Suprapubic skin (tissue), 4 donors: ENCODE measurements at regions not wholly inside any gene's neighbourhood (a gene's known extent, or its start where the extent isn't known, plus 50 kb on each side); places are given as distances from the start of the nearest gene placed in this dataset.
A peak's percentile ranks its signal among the peaks of the same experiment; 100 is the strongest.

ENCODE experiments used
- DNase-seq, 2 donors: peaks; one replicate each; pipeline ENCODE4 v3.0.0-alpha.2; 2019; ENCODE audit warnings: low spot score in 2 of 2
- H3K27ac ChIP-seq: fragments of 200-600 bp; sonication (generic); one replicate; pipeline ENCODE4 v1.5.1; 2019
- H3K27me3 ChIP-seq: fragments of 200-600 bp; sonication (generic); one replicate; pipeline ENCODE4 v1.5.1; 2019
- H3K36me3 ChIP-seq: fragments of 200-600 bp; sonication (generic); one replicate; pipeline ENCODE4 v1.5.1; 2019
- H3K4me1 ChIP-seq: fragments of 200-600 bp; sonication (generic); one replicate; pipeline ENCODE4 v1.5.1; 2019
- H3K4me3 ChIP-seq: fragments of 200-600 bp; sonication (generic); one replicate; pipeline ENCODE4 v1.5.1; 2019; ENCODE audit warnings: mild to moderate bottlenecking
- H3K9me3 ChIP-seq: fragments of 200-600 bp; sonication (generic); one replicate; pipeline ENCODE4 v1.5.1; 2019
- CTCF ChIP-seq, 2 donors: fragments of 200-600 bp in 1 of 2; fragments of 450-650 bp in 1 of 2; sonication (generic) in 1 of 2; IDR thresholded peaks; one replicate each; pipeline ENCODE4 v1.5.1; 2016 to 2019; ENCODE audit warnings: antibody characterized with exemption in 2 of 2, mild to moderate bottlenecking in 1 of 2, moderate library complexity in 1 of 2
- EP300 ChIP-seq: sonication (generic); formaldehyde crosslinking; IDR thresholded peaks from one replicate; pipeline ENCODE4 v1.6.1; 2017; ENCODE audit warnings: antibody characterized with exemption
- POLR2A ChIP-seq, 2 donors: fragments of 450-650 bp; IDR thresholded peaks; one replicate each; pipeline ENCODE4 v1.6.1; 2017; ENCODE audit warnings: antibody characterized with exemption in 2 of 2, mild to moderate bottlenecking in 2 of 2, moderate library complexity in 2 of 2
- POLR2AphosphoS5 ChIP-seq, 3 donors: sonication (generic); formaldehyde crosslinking; IDR thresholded peaks; one replicate each; pipeline ENCODE4 v1.6.1; 2017; ENCODE audit warnings: antibody characterized with exemption in 3 of 3
- WGBS: methylation state at CpG from one replicate; pipeline ENCODE4 v1.1.5; 2018; 5-methylcytosine and 5-hydroxymethylcytosine counted together

GRCh38 chr13:40113643-40114304, 458.3 kb downstream of the COG6 start:
- Histone ChIP-seq H3K36me3 (no peaks in the 10 kb centered on the region), H3K27ac (peak overlapping the region; percentile 84), H3K9me3 (no peaks in the 10 kb centered on the region), H3K4me1 (peaks cover 34% of the 10 kb centered on the region), H3K4me3 (no peak overlapping the region), H3K27me3 (no peaks in the 10 kb centered on the region)
- no peak for DNase-seq
- 80% methylated on average over 8 of the region's 8 CpGs for WGBS
- peak in 1 of 3 donors; percentile 33 for TF ChIP-seq POLR2AphosphoS5 (IDR thresholded peaks at IDR 0.05)
- no peak for TF ChIP-seq CTCF (IDR thresholded peaks at IDR 0.05)

GRCh38 chr13:40114305-40114896, 458.9 kb downstream of the COG6 start:
- H3K27me3 ChIP-seq: no peaks in the 10 kb centered on the region
- TF ChIP-seq POLR2AphosphoS5 (IDR thresholded peaks at IDR 0.05) (no peak), EP300 (no peak), POLR2A (IDR thresholded peaks at IDR 0.05) (no peak), CTCF (IDR thresholded peaks at IDR 0.05) (no peak)
- H3K27ac ChIP-seq: peak overlapping the region; percentile 84
- H3K9me3 ChIP-seq: no peaks in the 10 kb centered on the region
- H3K4me1 ChIP-seq: peaks cover 34% of the 10 kb centered on the region
- no peaks in the 10 kb centered on the region for H3K36me3 ChIP-seq
- H3K4me3 ChIP-seq: no peak overlapping the region
- WGBS: 89% methylated on average over 6 of the region's 6 CpGs
- DNase-seq: no peak

GRCh38 chr13:40115426-40115825, 460.0 kb downstream of the COG6 start:
- Histone ChIP-seq H3K9me3 (no peaks in the 10 kb centered on the region), H3K27ac (peak overlapping the region; percentile 84), H3K36me3 (no peaks in the 10 kb centered on the region), H3K4me1 (peaks cover 36% of the 10 kb centered on the region), H3K27me3 (no peaks in the 10 kb centered on the region), H3K4me3 (no peak overlapping the region)
- WGBS: 65% methylated on average over 2 of the region's 2 CpGs
- no peak for DNase-seq
- no peak for TF ChIP-seq EP300
- TF ChIP-seq CTCF (IDR thresholded peaks at IDR 0.05): no peak
- no peak for TF ChIP-seq POLR2AphosphoS5 (IDR thresholded peaks at IDR 0.05)
- TF ChIP-seq POLR2A (IDR thresholded peaks at IDR 0.05): no peak

GRCh38 chr13:40116008-40116407, 460.5 kb downstream of the COG6 start:
- no peaks in the 10 kb centered on the region for H3K36me3 ChIP-seq
- peaks cover 37% of the 10 kb centered on the region for H3K4me1 ChIP-seq
- no peaks in the 10 kb centered on the region for H3K9me3 ChIP-seq
- no peak for DNase-seq
- no peak overlapping the region for H3K4me3 ChIP-seq
- WGBS: 55% methylated on average over 6 of the region's 6 CpGs
- peak overlapping the region; percentile 84 for H3K27ac ChIP-seq
- no peaks in the 10 kb centered on the region for H3K27me3 ChIP-seq
- no peak for TF ChIP-seq EP300
- peak in 2 of 3 donors; percentile 25 to 34 for TF ChIP-seq POLR2AphosphoS5 (IDR thresholded peaks at IDR 0.05)
- no peak for TF ChIP-seq CTCF (IDR thresholded peaks at IDR 0.05)
- TF ChIP-seq POLR2A (IDR thresholded peaks at IDR 0.05): no peak

- Histone ChIP-seq H3K27me3 (no peaks in the 10 kb centered on the region), H3K36me3 (no peaks in the 10 kb centered on the region), H3K4me3 (no peak overlapping the region), H3K27ac (no peak overlapping the region), H3K4me1 (peaks cover 40% of the 10 kb centered on the region), H3K9me3 (no peaks in the 10 kb centered on the region)
- 95% methylated on average over 3 of the region's 3 CpGs for WGBS
- no peak for TF ChIP-seq EP300
- no peak for TF ChIP-seq POLR2AphosphoS5 (IDR thresholded peaks at IDR 0.05)
- no peak for TF ChIP-seq CTCF (IDR thresholded peaks at IDR 0.05)
- TF ChIP-seq POLR2A (IDR thresholded peaks at IDR 0.05): no peak
- DNase-seq: no peak
Observed at GRCh38 chr13:40118337-40118736, 462.9 kb downstream of the COG6 start.
